ENCODE measurements at regions not wholly inside any gene's neighbourhood (a gene's known extent, or its start where the extent isn't known, plus 50 kb on each side); places are given as distances from the start of the nearest gene placed in this dataset.
"Not testable (repeated sequence)": the region's sequence is repeated elsewhere in the genome, so short reads cannot be mapped to it uniquely, and the experiment has no call there.

DNA sequence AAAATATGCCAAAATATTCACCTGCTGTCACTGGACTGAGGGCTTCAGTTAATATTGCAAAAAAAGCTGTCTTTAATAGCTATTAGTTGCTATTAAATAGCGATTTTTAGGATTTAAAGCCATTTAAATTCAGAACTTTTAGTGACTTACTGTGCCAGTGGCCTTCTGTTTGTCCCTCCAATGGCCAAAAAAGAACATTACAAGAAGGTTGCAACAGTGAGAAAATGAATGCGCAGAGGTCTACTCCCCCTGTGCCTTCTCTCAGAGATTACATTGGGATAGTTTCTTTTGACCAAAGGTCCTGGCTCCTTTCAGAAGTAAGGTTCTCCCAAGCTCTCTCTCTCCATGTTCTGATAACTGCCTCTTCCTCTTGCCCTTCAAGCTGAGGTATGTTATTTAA lies 930.3 kb upstream of the ARRDC3 start:
- no peak for DNase-seq (ENCODE audit: low read depth)

DNA sequence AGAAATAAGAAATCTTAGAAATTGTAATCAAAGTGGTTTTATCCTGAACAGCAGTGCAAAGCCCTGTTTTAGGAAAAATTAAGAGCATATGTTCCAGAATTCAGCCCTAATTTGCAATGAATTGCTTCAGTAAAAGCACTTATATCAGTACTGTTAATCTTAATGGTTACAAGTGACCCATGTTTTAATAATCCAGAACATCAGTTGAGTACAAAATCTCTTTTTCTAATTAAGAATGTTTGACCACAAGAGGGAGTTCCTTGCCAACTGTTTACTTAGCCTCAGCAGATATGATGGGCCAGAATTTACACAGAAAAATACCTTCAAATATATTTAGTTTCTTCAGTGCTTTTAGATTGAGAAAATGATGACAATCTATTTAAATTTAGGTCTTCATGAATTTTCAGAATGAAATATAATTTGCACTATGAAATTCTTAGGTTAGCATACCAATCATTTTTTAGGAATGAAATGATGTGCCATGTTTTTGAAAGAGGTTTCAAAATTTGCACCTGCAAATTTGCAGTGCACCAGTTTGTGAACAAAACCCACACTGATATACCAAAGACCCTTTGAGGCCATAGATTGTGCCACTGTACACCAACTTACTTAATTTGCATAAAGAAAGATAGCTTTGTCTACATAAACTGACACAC lies 926.3 kb upstream of the ARRDC3 start:
- DNase-seq (ENCODE audit: low read depth), result peak; percentile 50

DNA sequence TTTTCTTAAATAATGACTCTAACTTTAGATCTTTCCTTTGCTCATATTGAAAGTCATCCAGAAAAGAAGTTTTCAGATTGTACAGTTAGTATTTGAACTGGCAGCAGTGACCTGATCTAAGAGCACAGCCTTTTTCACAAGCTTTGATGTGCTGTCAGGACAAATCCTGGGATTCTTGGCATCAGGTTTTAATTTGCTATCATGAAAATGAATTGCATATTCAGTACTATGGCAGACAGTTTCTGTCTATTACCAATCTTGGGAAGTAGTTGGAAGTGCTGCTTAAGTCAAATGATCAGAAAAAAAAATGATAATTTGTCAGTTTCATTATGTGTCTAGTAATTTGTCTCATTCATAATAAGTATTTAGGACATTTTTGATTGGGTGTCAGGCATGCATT lies 925.6 kb upstream of the ARRDC3 start:
- DNase-seq (ENCODE audit: low read depth), result no peak

DNA sequence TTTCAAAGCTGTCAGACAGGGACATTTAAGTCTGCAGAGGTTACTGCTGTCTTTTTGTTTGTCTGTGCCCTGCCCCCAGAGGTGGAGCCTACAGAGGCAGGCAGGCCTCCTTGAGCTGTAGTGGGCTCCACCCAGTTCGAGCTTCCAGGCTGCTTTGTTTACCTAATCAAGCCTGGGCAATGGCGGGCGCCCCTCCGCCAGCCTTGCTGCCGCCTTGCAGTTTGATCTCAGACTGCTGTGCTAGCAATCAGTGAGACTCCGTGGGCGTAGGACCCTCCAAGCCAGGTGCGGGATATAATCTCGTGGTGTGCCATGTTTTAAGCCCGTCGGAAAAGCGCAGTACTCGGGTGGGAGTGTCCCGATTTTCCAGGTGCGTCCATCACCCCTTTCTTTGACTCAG lies 919.2 kb upstream of the ARRDC3 start:
- not testable (repeated sequence) for DNase-seq (ENCODE audit: low read depth)

DNA sequence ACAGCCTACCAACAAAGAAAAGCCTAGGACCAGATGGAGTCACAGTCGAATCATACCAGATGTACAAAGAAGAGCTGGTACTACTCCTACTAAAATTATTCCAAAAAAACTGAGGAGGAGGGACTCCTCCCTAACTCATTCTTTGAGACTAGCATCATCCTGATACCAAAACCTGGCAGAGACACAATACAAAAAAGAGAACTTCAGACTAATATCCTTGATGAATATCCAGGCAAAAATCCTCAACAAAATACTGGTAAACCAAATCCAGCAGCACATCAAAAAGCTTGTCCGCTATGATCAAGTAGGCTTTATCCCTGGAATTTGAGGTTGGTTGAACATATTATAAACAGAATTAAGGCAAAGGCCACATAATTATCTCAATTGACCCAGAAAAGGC lies 900.4 kb upstream of the ARRDC3 start:
- no peak for DNase-seq (ENCODE audit: low read depth)

DNA sequence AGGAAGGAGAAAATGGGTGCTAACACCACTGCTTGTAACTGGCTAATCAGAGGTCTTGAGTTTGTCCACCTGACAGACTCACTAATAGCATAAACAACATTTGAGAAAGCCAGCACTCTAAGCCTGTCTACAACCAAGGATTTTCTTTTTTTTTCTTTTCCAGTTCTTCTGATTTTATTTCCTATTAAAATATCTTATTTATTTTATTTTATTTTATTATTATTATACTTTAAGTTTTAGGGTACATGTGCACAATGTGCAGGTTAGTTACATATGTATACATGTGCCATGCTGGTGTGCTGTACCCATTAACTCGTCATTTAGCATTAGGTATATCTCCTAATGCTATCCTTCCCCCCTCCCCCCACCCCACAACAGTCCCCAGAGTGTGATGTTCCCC lies 888.6 kb upstream of the ARRDC3 start:
- DNase-seq (ENCODE audit: low read depth), result not testable (repeated sequence)

DNA sequence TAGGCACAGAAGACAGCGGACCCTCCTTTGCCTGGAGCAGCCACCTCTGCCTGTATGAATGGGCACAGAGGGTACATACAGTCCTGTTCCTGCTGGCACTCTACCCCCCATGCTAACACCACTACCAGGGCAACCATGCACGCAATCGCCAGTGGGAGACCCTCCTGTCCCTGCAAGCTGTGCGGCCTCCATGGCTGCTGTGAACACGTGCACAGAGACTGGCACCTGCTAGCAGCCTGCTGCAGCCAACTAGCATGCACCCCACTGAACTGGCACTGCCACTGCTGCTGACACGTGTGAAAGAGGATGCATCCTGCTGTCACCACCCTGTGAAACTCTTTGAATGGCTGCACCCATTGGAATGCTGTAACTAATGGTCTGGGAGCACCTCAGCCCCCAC lies 885.2 kb upstream of the ARRDC3 start:
- DNase-seq (ENCODE audit: low read depth), result no peak

DNA sequence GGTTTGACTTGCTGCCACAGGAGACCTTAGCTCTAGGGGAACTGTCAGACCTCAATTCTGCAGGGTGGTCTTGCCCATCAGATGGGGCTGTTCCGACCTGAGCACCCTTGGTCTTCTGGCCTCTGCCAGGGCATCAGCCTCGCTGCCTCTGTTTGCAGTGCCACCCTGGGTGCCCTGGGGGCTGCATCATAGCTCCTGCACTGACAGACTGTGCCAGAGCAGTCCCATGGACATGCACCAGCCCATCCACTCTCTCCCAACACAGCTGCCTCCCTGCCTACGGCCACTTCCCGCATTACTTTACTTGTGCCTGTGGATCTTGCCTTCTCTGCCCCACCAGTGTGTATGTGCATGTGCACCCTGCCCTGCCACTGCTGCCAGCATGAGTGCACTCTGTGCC lies 884.7 kb upstream of the ARRDC3 start:
- no peak for DNase-seq (ENCODE audit: low read depth)

DNA sequence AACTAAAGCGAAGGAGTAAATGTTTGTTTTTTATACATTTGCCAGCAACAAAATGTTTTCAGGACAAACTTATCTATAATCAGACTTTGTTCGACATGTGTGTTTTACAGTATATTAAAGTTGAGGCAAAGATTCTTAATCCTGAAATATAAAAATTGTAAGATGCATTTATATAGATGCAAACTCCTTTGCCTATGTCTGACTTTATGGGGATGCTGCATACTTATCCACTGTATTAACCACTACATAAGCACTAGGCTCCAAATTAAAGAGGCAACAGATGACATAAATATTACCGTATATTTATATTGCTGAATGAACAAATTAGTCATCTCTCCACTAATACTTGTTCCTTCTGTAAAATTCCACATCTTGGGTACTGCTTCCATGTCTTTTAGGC lies 882.7 kb upstream of the ARRDC3 start:
- no peak for DNase-seq (ENCODE audit: low read depth)

DNA sequence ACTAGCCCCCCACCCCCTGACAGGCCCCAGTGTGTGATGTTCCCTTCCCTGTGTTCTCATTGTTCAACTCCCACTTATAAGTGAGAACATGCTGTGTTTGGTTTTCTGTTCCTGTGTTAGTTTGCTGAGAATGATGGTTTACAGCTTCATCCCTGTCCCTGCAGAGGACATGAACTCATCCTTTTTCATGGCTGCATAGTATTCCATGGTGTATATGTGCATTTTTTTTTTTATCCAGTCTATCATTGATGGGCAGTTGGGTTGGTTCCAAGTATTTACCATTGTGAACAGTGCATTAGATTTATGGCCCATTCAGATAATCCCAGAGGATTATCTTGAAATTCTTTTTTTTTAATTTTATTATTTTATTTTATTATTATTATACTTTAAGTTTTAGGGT lies 872.5 kb upstream of the ARRDC3 start:
- not testable (repeated sequence) for DNase-seq (ENCODE audit: low read depth)

DNA sequence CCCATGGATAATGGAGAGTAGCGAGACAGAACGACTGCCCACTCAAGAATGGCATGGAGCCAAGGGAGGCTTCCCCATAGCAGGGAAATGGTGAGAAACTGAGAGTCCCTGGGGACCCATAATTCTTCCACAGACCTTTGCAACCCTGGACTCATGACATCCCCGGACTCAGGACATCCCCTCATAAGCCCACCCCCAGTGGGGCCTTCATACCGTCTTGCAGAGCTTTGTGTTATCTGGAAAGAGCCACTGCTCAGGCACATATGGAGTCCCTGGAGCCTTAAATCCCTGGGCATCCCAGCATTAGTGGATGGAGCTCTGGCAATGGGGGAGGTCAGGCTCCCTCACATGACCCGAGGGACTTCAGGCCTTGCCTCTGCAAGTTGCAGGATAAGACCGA lies 865.4 kb upstream of the ARRDC3 start:
- DNase-seq (ENCODE audit: low read depth), result no peak

DNA sequence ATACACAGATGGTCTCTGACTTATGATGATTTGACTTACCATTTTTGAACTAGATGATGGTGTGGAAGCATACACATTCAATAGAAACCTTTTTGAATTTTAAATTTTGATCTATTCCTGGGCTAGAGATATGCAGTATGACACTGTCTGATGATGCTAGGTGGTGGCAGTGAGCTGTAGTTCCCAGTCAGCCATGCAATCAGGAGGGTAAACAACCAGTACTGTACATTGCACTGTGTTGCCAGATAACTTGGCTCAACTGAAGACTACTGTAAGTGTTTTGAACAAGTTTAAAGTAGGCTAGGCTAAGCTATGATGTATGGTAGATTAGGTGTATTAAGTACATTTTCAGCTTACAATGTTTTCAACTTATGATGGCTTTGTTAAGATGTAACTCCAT lies 859.1 kb upstream of the ARRDC3 start:
- no peak for DNase-seq (ENCODE audit: low read depth)

DNA sequence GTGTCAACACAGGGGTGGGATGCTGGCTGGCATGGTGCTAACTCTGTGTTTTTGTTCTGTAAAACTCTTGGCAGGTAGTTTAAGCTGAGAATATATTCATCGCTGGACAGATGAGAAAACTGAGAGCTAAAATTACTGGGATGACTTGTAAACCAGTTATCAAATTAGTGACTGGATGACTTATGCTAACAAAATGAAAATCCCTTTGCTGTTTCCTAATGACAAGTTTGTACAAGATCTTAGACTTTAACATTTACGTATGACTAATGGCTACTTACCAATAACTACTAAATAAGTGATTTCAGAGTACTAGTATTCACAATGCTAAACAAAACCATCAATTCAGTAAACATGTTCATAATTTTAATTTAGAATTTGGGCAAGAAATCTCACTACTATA lies 854.8 kb upstream of the ARRDC3 start:
- no peak for DNase-seq (ENCODE audit: low read depth)

DNA sequence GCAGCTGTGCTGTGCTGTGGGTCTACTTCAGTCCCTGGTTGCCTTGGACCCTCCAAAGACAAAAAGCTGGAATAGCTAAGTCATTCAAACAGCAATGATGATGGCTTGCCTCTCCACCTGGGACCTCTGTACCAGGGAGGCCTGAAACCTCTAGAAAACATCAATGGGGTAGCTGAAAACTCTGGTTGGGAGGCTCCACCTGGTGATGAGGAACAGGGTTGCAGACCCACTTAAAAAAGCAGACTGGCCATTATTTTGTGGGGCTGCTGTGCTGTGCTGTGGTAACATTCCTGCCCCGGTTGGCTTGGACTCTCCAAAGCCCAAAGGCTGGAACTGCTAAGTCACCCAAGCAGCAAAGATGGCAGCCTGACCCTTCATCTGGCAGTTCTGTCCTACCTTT lies 839.3 kb upstream of the ARRDC3 start:
- no peak for DNase-seq (ENCODE audit: low read depth)

DNA sequence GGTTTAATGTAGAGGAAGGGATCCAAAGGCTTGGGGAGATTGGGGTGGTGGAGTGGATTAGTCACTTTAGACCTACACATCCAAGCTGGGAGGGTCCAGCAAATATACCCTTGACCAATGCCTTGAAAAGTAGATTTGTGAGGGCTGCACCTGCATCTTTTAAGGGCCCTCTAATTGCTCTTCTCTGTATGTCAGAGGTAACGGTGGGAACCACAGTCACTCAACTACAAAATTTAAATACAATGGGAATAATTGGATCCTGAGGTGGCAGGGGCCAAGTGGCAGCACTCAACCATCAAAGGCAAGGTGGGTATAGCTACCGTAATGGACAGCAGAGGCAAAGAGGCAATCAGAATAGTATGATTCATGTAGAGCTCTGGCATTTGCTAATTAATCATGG lies 833.7 kb upstream of the ARRDC3 start:
- DNase-seq (ENCODE audit: low read depth), result not testable (repeated sequence)

DNA sequence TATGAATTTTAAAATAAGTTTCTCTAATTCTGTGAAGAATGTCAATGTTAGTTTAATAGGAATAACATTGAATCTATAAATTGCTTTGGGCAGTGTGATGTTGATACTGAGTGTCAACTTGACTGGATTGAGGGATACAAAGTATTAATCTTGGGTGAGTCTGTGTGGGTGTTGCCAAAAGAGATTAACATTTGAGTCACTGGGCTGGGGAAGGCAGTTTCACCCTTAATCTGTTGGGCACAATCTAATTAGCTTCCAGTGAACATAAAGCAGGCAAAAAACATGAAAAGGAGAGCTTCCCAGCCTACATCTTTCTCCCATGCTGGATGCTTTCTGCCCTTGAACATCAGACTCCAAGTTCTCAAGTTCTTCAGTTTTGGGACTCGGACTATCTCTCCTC lies 832.0 kb upstream of the ARRDC3 start:
- no peak for DNase-seq (ENCODE audit: low read depth)

DNA sequence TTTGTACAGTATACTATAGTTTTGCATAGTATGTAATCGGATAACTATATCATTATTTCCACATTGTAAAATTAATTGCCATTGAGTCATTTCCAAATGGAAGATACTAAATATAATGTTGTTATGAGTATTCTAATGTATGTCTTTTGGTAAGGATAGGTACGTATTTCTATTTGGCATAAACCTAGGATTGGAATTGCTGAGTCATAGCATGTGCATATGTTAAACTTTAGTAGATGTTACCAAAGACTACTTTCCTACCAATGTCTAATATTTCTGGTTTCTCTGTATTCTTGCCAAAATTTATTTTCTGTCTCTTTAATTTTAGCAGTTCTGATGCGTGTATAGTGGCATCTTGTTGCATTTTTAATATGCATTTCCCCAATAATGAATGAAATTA lies 825.1 kb upstream of the ARRDC3 start:
- DNase-seq (ENCODE audit: low read depth), result no peak

DNA sequence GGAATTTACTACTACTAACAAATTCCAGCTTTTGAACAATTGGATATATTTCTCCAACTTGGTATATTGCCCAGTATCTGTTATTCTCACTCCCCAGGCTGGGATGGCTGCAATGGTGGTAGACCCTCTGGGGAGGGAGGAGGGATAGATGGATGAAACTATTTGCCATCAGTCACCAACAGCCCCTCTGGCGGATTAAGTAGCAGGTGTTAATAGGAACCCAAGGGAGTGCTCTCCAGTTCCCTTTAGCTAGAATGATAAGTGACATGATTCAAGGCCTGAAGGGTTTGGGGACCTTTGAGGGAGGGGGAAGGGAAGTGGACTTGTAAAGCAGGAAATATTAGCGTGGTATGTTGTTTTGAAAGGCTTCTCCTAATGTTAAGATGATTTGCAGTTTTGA lies 824.0 kb upstream of the ARRDC3 start:
- DNase-seq (ENCODE audit: low read depth), result no peak

DNA sequence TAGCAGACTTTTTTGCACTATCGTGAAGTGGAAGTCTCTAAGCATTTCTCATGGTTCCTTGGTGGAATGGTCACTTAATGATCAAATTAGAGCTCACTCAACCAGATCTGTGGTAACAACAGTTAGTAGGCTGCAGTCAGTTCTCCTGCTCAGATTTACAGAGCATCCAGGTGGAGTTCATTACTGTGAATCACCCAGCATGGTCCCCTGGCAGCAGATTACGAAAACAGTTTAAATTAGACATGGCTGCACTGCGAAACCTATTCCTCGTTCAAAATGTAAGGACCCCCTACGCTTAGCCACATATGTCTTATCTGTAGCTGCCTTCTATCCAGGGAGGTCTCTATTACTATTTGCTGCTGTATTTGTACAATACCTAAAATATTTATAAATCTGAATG lies 823.6 kb upstream of the ARRDC3 start:
- peak; percentile 21 for DNase-seq (ENCODE audit: low read depth)

DNA sequence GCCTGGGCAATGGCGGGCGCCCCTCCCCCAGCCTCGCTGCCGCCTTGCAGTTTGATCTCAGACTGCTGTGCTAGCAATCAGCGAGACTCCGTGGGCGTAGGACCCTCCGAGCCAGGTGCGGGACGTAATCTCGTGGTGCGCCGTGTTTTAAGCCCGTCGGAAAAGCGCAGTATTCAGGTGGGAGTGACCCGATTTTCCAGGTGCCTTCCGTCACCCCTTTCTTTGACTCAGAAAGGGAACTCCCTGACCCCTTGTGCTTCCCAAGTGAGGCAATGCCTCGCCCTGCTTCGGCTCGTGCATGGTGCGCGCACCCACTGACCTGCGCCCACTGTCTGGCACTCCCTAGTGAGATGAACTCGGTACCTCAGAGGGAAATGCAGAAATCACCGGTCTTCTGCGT lies 815.9 kb upstream of the ARRDC3 start:
- not testable (repeated sequence) for DNase-seq (ENCODE audit: low read depth)

DNA sequence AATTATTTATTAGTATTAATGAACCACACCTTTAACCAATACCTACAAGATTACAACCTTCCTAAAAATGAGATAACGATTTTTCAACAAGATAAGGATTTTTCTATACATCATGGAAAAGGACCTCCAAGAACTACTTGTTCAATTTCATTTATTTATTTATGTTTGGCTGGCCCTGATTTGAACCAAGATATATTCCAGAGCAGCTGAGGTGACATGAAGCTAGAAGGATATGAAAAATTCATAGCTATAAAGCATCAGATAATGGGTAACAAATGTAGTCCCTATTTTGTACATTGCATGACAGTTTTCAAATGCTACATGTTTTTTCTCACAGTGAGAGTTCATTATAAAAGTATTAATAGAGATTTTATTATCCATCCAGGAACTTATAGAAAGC lies 798.5 kb upstream of the ARRDC3 start:
- DNase-seq (ENCODE audit: low read depth), result no peak

DNA sequence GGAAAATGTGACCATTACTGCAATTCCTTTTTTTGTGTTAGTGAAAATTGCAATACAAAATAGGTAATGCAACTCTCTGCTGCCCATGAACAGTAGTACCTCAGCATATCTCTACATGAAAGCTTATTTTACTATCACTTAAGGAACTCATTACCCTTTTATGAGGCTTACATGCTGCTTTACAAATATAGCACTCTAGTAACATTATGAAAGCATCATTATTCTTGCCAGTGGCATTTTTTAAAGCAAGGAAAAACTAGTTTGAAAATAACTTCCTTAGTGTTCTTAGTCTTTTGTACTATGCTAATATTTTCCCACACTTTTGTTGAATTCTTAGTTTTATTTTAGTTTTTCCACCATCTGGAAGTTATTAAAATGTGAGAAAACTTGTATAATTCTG lies 797.3 kb upstream of the ARRDC3 start:
- DNase-seq (ENCODE audit: low read depth), result no peak

DNA sequence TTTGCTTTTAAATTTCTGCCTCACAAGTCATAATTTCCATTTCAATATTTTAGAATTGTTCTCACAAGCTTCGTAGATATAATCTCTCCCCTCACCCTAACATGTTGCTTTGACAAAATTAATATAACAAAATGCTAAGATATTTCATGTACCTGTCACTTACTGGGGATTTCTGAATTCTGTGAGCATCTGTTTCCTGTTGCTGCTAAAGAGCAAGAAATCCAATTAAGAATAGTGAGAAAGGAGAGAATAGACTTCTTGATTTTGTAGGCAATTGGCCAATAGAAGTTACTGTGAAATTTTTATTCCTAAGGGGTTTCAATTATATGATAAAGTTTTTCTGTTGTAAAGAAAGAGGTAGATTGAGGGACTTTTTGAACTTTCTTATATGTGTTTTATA lies 796.5 kb upstream of the ARRDC3 start:
- DNase-seq (ENCODE audit: low read depth), result no peak

DNA sequence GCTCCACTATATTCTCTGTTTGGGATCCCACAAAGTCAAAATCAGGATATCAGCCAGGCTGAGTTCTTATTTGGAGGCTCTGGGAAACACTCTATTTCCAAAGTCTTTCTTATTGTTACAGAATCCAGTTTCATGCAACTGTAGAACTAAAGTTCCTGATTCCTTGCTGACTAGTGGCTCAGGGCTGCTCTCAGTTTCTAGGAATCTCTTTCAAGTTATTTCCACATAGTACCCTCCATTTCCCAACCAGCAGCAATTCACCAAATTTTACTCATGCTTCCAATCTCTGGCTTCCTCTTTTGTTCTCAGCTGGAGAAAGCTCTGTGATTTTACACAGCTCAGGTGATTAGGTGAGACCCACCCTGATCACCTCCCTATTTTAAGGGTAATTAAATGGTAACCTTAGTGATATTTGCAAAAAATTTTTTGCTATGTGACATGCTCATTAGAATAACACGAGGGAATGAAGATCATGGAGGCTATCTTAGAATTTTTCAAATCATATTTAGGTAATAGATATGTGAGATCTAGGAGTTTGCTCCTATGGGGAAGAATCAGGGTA lies 794.9 kb upstream of the ARRDC3 start:
- DNase-seq (ENCODE audit: low read depth), result peak; percentile 67

DNA sequence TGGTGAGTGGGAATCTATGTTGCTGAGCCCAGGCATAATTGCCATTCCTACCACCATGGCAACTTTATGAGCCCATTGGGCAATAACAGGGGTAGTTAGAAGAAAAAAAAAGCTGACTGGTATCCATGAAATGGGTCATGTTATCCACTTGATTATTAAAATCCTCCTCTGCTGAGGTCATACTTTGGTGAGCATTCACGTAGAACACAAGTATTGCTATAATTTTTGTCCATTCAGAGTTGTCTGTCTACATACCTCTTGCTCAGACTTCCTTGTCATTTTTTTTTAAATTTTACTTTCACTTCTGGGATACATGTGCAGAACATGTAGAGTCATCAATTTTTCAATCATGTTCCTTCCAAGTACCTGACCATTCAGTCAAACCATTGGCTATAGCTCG lies 780.8 kb upstream of the ARRDC3 start:
- no peak for DNase-seq (ENCODE audit: low read depth)
